ENCODE measurements at regions not wholly inside any gene's neighbourhood (a gene's known extent, or its start where the extent isn't known, plus 50 kb on each side); places are given as distances from the start of the nearest gene placed in this dataset.

DNA sequence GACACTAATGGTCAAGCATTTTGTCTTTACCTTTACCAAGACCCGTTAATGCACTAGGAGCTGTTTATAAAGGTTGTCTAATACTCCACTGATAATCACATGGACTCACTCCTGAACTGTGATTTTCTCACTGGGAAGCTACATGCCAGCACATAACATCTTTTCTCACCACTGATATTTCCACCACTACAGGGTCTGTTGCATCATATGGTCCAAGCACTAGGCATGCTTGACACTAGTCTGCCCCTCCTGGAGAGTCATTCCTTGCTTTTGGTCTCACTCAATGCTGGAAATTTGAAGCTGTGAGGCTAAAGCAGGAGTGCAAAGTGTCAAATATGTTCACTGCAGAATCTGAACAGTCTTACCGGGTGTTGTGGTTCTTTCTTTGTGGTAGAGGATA is 1576.8 kb downstream of the CDH8 start:
- TF ChIP-seq, protein P1, sequence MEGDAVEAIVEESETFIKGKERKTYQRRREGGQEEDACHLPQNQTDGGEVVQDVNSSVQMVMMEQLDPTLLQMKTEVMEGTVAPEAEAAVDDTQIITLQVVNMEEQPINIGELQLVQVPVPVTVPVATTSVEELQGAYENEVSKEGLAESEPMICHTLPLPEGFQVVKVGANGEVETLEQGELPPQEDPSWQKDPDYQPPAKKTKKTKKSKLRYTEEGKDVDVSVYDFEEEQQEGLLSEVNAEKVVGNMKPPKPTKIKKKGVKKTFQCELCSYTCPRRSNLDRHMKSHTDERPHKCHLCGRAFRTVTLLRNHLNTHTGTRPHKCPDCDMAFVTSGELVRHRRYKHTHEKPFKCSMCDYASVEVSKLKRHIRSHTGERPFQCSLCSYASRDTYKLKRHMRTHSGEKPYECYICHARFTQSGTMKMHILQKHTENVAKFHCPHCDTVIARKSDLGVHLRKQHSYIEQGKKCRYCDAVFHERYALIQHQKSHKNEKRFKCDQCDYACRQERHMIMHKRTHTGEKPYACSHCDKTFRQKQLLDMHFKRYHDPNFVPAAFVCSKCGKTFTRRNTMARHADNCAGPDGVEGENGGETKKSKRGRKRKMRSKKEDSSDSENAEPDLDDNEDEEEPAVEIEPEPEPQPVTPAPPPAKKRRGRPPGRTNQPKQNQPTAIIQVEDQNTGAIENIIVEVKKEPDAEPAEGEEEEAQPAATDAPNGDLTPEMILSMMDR (IDR thresholded peaks at IDR 0.05; ENCODE audit: poor library complexity, severe bottlenecking): no peak
- TF ChIP-seq POLR2AphosphoS5 (IDR thresholded peaks at IDR 0.05): no peak
- TF ChIP-seq RAD21 (conservative IDR thresholded peaks at IDR 0.05): no peak
- TF ChIP-seq EP300 (conservative IDR thresholded peaks at IDR 0.05; ENCODE audit: poor library complexity, severe bottlenecking): no peak
- TF ChIP-seq EZH2 (IDR thresholded peaks at IDR 0.05; ENCODE audit: borderline replicate concordance, insufficient read depth, low read length, poor library complexity, severe bottlenecking): no peak

Measured in neural cell (in vitro differentiated cells).